ENCODE measurements at regions not wholly inside any gene's neighbourhood (a gene's known extent, or its start where the extent isn't known, plus 50 kb on each side); places are given as distances from the start of the nearest gene placed in this dataset.

GRCh38 chr16:49081554-49081953 is 200.1 kb downstream of the CBLN1 start:
- no peak overlapping the region for H2AFZ ChIP-seq (ENCODE audit: low read length)
- TF ChIP-seq CTCF (IDR thresholded peaks at IDR 0.05; ENCODE audit: extremely low read depth, low read depth, low read length), result no peak
- H4K20me1 ChIP-seq (ENCODE audit: insufficient read depth, low read length), result no peaks in the 10 kb centered on the region
- no peaks in the 10 kb centered on the region for H3K27me3 ChIP-seq (ENCODE audit: insufficient read depth, low read length)
- no peak overlapping the region for H3K4me3 ChIP-seq (ENCODE audit: insufficient read depth, low read length)
- H3K27ac ChIP-seq (ENCODE audit: low read depth, low read length), result no peak overlapping the region
- H3K9me3 ChIP-seq (ENCODE audit: low read depth, low read length), result peaks cover 4% of the 10 kb centered on the region
- H3K79me2 ChIP-seq (ENCODE audit: insufficient read depth, low read length), result no peaks in the 10 kb centered on the region
- H3K4me2 ChIP-seq (ENCODE audit: insufficient read depth, low read length), result no peak overlapping the region
- H3K4me1 ChIP-seq (ENCODE audit: insufficient read depth, low read length), result no peaks in the 10 kb centered on the region
- DNase-seq (ENCODE audit: insufficient read length, low spot score, missing footprints), result no peak
- no peaks in the 10 kb centered on the region for H3K36me3 ChIP-seq (ENCODE audit: insufficient read depth, low read length)

GRCh38 chr16:49081086-49081485 is 200.6 kb downstream of the CBLN1 start:
- peaks cover 4% of the 10 kb centered on the region for H3K9me3 ChIP-seq (ENCODE audit: low read depth, low read length)
- no peaks in the 10 kb centered on the region for H4K20me1 ChIP-seq (ENCODE audit: insufficient read depth, low read length)
- H2AFZ ChIP-seq (ENCODE audit: low read length), result no peak overlapping the region
- no peak overlapping the region for H3K4me2 ChIP-seq (ENCODE audit: insufficient read depth, low read length)
- H3K79me2 ChIP-seq (ENCODE audit: insufficient read depth, low read length), result no peaks in the 10 kb centered on the region
- no peak overlapping the region for H3K4me3 ChIP-seq (ENCODE audit: insufficient read depth, low read length)
- no peak overlapping the region for H3K27ac ChIP-seq (ENCODE audit: low read depth, low read length)
- no peaks in the 10 kb centered on the region for H3K4me1 ChIP-seq (ENCODE audit: insufficient read depth, low read length)
- no peaks in the 10 kb centered on the region for H3K27me3 ChIP-seq (ENCODE audit: insufficient read depth, low read length)
- no peak for DNase-seq (ENCODE audit: insufficient read length, low spot score, missing footprints)
- no peak for TF ChIP-seq CTCF (IDR thresholded peaks at IDR 0.05; ENCODE audit: extremely low read depth, low read depth, low read length)
- no peaks in the 10 kb centered on the region for H3K36me3 ChIP-seq (ENCODE audit: insufficient read depth, low read length)

GRCh38 chr16:49078571-49078970 is 203.1 kb downstream of the CBLN1 start:
- Histone ChIP-seq H4K20me1 (ENCODE audit: insufficient read depth, low read length) (no peaks in the 10 kb centered on the region), H3K27me3 (ENCODE audit: insufficient read depth, low read length) (no peaks in the 10 kb centered on the region), H3K36me3 (ENCODE audit: insufficient read depth, low read length) (no peaks in the 10 kb centered on the region), H3K4me2 (ENCODE audit: insufficient read depth, low read length) (no peak overlapping the region), H3K79me2 (ENCODE audit: insufficient read depth, low read length) (no peaks in the 10 kb centered on the region), H2AFZ (ENCODE audit: low read length) (no peak overlapping the region), H3K4me3 (ENCODE audit: insufficient read depth, low read length) (no peak overlapping the region), H3K27ac (ENCODE audit: low read depth, low read length) (no peak overlapping the region), H3K9me3 (ENCODE audit: low read depth, low read length) (peaks cover 2% of the 10 kb centered on the region), H3K4me1 (ENCODE audit: insufficient read depth, low read length) (no peaks in the 10 kb centered on the region)
- TF ChIP-seq CTCF (IDR thresholded peaks at IDR 0.05; ENCODE audit: extremely low read depth, low read depth, low read length), result no peak
- no peak for DNase-seq (ENCODE audit: insufficient read length, low spot score, missing footprints)

- no peak for DNase-seq (ENCODE audit: insufficient read length, low spot score, missing footprints)
- no peaks in the 10 kb centered on the region for H3K4me1 ChIP-seq (ENCODE audit: insufficient read depth, low read length)
- H3K27me3 ChIP-seq (ENCODE audit: insufficient read depth, low read length), result no peaks in the 10 kb centered on the region
- no peak overlapping the region for H3K4me2 ChIP-seq (ENCODE audit: insufficient read depth, low read length)
- H3K79me2 ChIP-seq (ENCODE audit: insufficient read depth, low read length), result no peaks in the 10 kb centered on the region
- TF ChIP-seq CTCF (IDR thresholded peaks at IDR 0.05; ENCODE audit: extremely low read depth, low read depth, low read length), result no peak
- H3K27ac ChIP-seq (ENCODE audit: low read depth, low read length), result no peak overlapping the region
- H3K9me3 ChIP-seq (ENCODE audit: low read depth, low read length), result peaks cover 2% of the 10 kb centered on the region
- no peak overlapping the region for H2AFZ ChIP-seq (ENCODE audit: low read length)
- H3K36me3 ChIP-seq (ENCODE audit: insufficient read depth, low read length), result no peaks in the 10 kb centered on the region
- H4K20me1 ChIP-seq (ENCODE audit: insufficient read depth, low read length), result no peaks in the 10 kb centered on the region
- no peak overlapping the region for H3K4me3 ChIP-seq (ENCODE audit: insufficient read depth, low read length)
Observed at GRCh38 chr16:49078104-49078503, 203.5 kb downstream of the CBLN1 start.
